GM10266 (cell line): ENCODE measurements at regions not wholly inside any gene's neighbourhood (a gene's known extent, or its start where the extent isn't known, plus 50 kb on each side); places are given as distances from the start of the nearest gene placed in this dataset.

Experiments
- DNase-seq: peaks from one replicate; pipeline ENCODE4 v3.0.0; 2012; ENCODE audit errors: extremely low spot score
- CTCF ChIP-seq: IDR thresholded peaks from 2 replicates; pipeline ENCODE4 v1.5.1; 2012; ENCODE audit warnings: mild to moderate bottlenecking, low read depth; ENCODE audit not compliant: control insufficient read depth, insufficient read depth; ENCODE audit errors: missing control alignments

GRCh38 chr2:34031097-34031496 is 432.0 kb upstream of the FAM98A start:
- DNase-seq: no peak
- TF ChIP-seq CTCF: no peak

GRCh38 chr2:34030273-34030672 is 431.2 kb upstream of the FAM98A start:
- no peak for TF ChIP-seq CTCF
- no peak for DNase-seq

DNA sequence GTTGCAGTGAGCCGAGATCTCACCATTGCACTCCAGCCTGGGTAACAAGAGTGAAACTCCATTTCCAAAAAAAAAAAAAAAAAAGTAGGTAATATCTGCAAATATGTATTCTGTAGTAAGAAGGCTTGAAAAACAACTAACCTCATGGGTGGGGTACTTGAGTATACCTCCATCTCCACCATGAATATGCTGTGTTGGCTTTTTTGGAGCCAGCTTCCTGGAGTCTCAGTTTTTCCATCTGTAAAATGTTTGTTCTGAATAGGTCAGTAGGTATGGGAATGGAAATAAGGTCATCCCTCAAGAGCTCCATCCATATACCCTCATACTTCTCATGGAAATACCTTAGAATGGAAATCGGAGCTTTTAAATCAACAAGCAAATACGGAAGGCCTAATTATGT is 430.0 kb upstream of the FAM98A start:
- TF ChIP-seq CTCF: no peak
- DNase-seq: no peak

DNA sequence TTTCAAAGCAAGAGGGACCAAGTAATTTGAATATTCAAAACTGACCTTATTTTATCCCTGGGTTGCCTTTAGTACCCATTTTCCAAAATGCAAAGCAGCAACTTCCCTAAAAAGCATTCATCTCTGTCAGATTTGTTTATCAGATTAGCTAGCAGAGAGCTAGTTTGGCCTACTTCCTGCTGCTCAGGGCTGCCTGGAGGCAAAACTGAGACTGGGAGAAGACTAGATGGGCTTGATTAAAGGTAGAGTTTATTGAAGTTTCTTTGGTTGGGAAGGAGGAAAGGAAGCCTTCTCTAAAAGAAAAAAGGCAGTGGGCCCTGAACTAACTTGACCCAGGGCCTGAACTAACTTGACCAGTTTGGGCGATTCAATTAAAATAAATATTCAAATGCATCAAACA is 426.1 kb upstream of the FAM98A start:
- no peak for DNase-seq
- TF ChIP-seq CTCF: no peak

DNA sequence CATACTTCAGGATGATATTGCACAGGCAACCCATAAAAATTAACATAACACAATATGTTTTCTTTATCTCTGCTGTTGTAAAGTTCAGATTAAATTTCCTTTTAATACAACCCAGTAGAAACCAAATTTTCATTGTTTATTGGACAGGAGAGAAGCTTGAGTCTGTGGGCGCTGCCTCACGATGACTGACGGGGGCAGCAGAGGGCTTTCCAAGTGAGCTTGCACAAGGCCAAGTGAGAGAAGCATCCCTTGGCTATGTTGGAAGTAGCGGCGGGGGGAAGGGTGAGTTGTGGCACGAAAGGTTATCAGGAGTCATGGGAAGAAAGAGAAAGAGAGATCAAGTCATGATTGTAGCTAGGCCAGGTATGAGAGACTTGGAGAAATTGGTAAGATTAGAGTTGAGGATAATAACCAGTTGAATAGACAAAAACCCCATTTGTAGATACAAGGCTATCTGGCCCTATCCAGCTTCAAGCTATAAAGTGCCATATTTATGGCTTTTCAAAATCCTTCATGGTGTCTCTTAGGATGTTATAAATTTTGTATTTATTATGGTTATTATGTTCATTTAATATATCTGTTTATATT is 413.7 kb upstream of the FAM98A start:
- DNase-seq: peak; percentile 22
- TF ChIP-seq CTCF: peak; percentile 76

- no peak for TF ChIP-seq CTCF
- no peak for DNase-seq
These were observed 412.6 kb upstream of the FAM98A start for GRCh38 chr2:34011684-34012083.

GRCh38 chr2:34005901-34006300 is 406.8 kb upstream of the FAM98A start:
- no peak for DNase-seq
- TF ChIP-seq CTCF: no peak
